Left ventricle myocardium superior (tissue), 1 donor: ENCODE measurements at regions not wholly inside any gene's neighbourhood (a gene's known extent, or its start where the extent isn't known, plus 50 kb on each side); places are given as distances from the start of the nearest gene placed in this dataset.
"Not testable (repeated sequence)": the region's sequence is repeated elsewhere in the genome, so short reads cannot be mapped to it uniquely, and the experiment has no call there.

Experiments used
- ATAC-seq: fragments of 200-7000 bp; cut with Tn5 transposase; one replicate; pipeline ENCODE4 v1.9.1; 2020; ENCODE audit warnings: mild to moderate bottlenecking, moderate library complexity
- DNase-seq: peaks from one replicate; pipeline ENCODE4 v3.0.0-alpha.2; 2020
- intact Hi-C: fragments of 100-400 bp; cut with micrococcal nuclease; formaldehyde crosslinking; loops from one replicate; pipeline ENCODE4 v1.11.0; 2022
- donor health status: DM: no; HTN: yes; CAD: no; lungs with severe emphysema.

GRCh38 chr13:38283346-38283745, 66.3 kb upstream of the UFM1 start:
- intact Hi-C loops, result no loop called here
- DNase-seq (no peak), ATAC-seq (no peak)

DNA sequence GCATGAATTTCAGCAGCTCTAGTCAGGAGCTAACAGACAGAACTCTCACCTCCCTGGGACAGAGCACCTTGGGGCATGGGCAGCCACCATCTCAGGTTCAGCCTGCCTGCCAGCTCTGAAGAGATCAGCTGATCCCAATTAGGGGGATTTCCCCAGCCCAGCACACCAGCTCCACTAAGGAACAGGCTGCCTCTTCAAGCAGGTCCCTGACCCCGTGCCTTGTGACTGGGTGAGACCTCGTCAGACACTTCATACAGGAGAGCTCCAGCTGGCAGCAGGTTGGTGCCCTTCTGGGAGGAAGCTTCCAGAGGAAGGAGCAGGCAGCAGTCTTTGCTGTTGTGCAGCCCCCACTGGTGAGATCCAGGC, 84.5 kb upstream of the UFM1 start:
- intact Hi-C loops, result no loop called here
- DNase-seq (no peak), ATAC-seq (peak; percentile 57)

DNA sequence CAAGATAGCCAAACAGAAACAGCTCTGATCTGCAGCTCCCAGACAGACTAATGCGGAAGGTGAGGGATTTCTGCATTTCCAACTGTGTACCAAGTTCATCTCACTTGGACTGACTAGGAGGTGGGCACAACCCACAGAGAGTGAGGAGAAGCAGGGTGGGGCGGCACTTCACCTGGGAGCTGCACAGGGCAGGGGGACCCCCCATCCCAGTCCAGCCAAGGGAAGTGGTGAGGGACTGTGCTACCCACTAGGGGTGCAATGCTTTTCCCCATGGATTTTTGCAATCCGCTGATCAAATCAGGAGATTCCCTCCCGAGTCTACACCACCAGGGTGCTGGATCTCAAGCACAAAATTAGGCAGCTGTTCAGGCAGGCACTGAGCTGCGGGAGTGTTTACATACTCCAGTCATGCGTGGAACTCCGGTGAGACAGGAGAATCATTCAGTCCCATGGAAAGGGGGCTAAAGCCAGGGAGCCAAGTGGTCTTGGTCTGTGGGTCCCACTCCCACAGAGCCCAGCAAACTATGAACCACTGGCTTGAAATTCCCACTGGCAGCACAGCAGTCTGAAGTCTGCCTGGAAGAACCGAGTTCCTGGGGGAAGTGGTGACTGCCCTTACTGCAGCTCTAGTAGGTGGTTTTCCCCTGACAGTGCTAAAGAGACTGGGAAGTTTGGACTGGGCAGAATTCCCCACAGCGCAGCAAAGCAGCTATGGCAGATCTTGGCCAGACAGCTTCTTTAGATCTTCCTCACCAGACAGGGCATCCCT, 85.1 kb upstream of the UFM1 start:
- no peak for ATAC-seq
- DNase-seq, result no peak
- intact Hi-C loops, result no loop called here

DNA sequence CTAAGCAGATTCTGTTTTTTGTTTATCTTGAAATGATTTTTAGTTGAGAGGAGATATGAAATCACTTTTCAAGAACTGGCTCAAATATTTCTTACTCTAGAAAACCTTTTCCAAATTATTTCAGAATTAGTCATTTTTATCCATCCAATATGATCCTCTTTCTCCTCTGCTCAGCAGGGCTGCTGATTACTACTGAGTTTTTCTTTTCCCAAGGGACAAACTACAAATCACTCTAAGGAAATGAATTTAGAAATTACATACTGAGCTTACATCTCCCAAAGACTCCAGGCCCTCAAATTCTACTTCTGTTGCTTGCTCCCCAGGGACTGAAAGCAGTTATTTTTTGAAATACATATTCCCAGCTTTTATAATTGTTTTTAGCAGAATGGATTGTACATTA, 87.4 kb upstream of the UFM1 start:
- ATAC-seq (no peak), DNase-seq (no peak)
- intact Hi-C loops, result no loop called here

DNA sequence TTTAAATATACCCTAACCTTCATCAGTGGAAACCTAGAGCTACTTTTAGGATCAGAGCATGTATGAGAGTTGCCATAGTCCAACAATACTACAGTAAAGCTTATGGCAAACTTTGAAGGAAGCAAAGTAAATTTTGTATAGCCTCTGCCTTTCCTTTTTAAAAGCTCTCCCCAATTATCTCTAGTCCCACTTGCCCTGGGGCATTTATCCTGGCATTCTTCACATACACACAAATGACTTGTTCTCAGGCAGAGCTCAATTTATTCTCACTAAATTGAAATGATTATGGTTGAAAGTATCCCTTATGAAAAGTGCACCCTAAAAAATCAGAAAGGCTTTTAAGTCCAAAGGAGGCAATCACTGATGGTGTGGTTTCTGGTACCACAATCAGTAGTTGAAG, 94.1 kb upstream of the UFM1 start:
- ATAC-seq (no peak), DNase-seq (no peak)
- intact Hi-C loops, result no loop called here

DNA sequence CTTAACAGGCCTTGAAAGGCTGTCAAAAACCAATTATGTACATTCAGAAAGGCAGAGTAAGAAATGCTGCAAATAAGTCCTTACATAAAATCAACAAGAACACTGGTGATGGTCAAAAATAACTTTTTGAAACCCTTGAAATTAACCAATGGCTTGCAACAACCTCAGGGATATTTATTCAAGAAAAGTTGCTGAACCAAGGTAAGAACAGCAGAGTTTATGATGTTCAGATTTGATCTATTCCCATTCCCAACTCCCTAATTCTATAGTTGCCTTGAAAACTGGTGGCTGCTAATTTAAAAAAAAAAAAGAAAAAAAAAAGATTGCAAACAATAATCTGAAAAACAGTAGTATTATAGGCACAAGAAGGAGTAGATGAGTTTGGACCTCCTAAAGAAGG, 109.8 kb upstream of the UFM1 start:
- DNase-seq (no peak), ATAC-seq (no peak)
- intact Hi-C loops, result no loop called here

GRCh38 chr13:38228322-38228721, 121.3 kb upstream of the UFM1 start:
- ATAC-seq (no peak), DNase-seq (no peak)
- intact Hi-C loops, result no loop called here

DNA sequence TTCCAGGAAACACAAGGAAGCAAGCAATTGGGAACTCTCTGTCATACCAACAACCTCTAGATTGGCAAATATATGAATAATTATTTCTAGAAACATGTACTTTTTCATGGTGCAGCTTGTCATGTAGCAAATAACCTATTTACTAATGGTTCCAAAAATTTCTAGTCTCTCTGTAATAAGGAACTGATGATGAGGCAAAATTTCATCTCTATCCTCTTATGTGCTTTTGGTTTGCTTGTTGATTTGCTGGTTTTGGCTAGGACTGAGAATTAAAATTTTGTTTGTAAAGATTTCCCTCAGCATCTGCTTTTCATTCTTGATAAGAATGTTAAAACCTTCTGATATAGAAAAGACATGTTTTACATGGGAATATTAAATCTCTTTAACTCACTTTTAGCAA, 123.2 kb upstream of the UFM1 start:
- intact Hi-C loops, result no loop called here
- ATAC-seq, result no peak
- DNase-seq, result no peak

DNA sequence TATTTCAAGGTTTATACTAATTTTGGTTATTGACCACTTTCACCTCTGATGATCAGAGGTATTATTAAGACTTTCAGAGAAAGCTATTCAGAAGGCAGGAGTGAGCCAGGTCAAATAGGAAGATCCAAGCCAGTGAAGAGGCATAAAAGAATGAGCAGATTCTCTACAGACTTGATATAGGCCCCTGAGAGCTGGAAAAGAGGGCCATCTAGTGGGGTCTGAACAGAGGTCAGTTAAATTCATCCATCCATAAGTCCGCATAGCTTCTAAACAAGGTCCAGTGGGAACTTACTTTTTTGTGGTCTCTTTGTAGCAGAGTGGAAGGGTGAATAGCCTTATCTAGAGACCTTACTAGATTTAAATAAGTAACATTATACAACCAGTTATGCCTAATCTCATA, 126.6 kb upstream of the UFM1 start:
- no peak for DNase-seq
- intact Hi-C loops, result no loop called here

DNA sequence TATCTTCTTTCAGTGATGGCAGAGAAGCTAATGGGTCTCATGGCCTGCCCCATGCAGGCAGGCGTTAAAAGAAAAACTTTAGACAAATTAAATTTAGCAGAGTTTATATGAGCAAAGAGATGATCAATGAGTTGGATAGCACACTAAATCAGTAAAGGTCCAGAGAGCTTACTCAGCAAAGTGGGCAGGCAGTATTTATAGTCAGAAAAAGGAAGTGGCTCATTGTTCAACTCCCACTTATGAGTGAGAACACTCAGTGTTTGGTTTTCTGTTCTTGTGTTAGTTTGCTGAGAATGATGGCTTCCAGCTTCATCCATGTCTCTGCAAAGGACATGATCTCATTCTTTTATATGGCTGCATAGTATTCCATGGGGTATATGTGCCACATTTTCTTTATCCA, 128.5 kb upstream of the UFM1 start:
- DNase-seq, intact Hi-C loops, ATAC-seq: not testable (repeated sequence)

More for the DNA sequence above, 126.6 kb upstream of the UFM1 start:
- no peak for ATAC-seq

GRCh38 chr13:38216181-38216580, 133.5 kb upstream of the UFM1 start:
- no peak for ATAC-seq
- no peak for DNase-seq
- intact Hi-C loops, result no loop called here

GRCh38 chr13:38213314-38213713, 136.3 kb upstream of the UFM1 start:
- intact Hi-C loops, result no loop called here
- ATAC-seq, result no peak

DNA sequence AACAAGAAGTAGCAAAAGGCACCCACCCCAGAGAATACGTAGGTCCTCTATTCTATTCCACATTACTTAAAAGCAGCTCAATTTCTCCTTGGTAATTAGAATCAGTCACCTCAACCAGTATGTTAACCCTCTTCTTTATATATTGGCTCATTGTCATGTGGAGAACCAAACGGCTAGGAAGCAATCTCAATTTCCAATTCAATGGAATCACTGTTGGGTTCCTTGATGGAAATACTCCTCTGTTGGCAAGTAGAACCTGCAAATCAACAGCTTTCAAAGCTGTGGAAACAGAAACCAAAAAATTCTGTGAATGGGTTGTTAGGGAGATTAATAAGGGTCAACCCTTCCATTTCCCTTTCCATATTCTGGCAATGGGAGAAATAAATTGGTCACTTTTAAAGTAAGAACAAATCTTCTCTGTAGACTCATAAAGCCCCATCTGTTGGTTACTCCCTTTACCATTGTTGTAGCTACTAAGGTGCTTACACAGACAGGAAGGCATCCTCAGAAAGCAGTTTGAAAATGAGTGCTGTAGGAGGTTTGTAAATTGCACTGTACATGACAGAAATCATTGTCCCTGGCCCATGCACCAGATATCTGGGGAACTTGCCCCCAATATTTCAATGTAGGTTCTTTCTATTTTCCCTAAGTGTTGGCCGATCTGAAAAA, 138.6 kb upstream of the UFM1 start:
- ATAC-seq (no peak), DNase-seq (no peak)
- intact Hi-C loops, result no loop called here

More at GRCh38 chr13:38213314-38213713, 136.3 kb upstream of the UFM1 start:
- DNase-seq, result no peak

DNA sequence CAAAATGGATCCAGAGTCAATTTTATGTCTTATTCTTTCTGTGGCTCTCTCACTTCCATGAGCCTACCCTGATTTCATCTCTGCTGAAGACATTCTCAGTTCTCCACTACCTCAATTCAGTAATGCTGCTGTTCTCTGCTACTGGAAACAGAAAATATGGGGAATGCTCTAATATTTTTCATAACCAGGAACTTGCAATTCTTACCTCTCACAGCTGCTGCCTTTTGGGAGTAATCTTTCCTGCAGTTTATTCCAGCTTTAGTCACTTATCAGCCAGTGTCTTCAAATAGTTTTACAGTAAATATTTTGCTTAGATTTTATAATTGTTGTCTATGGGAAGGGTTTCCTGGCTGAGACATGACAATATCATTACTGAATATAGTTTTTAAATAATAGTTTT, 145.1 kb upstream of the UFM1 start:
- DNase-seq (no peak), ATAC-seq (no peak)
- intact Hi-C loops, result no loop called here

DNA sequence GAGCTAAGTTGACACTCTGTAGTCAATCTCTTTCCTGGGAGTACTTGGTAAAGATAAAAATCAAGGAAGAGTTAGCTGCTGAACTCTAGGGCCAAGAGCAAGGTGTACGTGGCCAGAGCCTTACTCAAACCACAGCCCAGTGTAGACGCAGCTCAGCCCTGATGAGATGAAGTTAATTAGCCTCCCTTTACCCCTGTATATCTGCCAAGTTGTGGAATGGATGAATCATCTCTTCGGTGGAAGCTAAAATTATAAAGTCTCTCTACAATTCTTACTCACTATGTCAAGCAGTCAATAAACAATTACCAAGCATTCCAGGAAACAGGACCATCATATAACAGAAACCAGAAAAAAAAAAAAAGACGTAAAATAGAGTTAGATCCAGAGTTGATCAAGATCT, 146.9 kb upstream of the UFM1 start:
- intact Hi-C loops, result no loop called here
- ATAC-seq (no peak), DNase-seq (no peak)

- DNase-seq (no peak), ATAC-seq (no peak)
- intact Hi-C loops, result no loop called here
These were observed 158.6 kb upstream of the UFM1 start for GRCh38 chr13:38191016-38191415.

DNA sequence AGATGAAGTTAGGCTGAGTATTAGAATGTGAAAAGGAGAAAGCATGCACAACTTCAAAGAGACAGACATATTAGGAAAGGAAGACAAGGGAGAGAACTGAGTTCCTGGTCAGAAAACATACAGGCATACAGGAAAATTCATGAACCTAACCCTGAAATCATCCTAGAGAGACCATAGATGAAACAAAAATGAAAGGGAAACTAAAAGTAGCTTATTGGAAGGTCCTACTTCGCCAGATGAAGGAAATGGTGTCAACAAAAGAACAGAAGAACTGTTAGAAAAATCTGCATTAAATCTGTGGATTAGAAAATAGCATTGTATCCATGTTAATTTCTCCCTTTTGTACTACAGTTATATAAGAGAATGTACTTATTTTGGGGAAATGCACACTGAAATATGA, 169.0 kb upstream of the UFM1 start:
- ATAC-seq, result no peak
- intact Hi-C loops, result no loop called here
- DNase-seq, result no peak

DNA sequence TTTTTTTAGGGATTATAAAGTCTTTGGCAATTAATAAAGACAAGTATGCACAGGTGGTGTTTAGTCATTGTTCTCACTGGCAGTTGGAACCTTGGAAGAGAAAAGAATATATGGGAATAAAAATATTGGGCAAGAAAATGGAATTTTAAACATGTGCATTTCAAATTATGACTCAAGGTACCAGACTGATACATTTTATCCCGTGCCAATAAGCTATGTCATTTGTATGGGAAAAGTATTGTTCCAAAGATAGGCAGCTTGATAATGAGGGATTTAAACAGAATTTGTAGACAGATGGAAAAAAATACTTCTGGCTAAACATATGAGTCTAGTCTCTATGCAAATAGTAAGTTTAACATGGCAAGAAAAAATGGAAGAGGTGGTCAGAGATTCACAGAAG, 169.5 kb upstream of the UFM1 start:
- ATAC-seq (no peak), DNase-seq (no peak)
- intact Hi-C loops, result no loop called here

DNA sequence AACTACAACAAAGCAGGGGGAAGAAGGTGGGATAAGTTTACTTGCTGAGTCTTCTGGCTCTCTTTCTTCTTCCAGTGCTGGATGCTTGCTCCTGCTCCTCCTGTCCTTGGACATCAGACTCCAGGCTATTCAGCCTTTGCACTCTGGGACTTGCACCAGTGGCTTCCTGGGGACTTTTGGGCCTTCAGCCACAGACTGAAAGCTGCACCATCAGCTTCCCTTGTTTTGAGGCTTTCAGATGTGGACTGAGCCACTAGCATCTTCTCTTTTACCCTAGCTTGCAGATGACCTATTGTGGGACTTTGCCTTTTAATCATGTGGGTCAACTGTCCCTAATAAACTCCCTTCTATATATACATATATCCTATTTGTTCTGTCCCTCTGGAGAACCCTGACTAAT, 173.0 kb upstream of the UFM1 start:
- intact Hi-C loops, result no loop called here
- ATAC-seq (no peak), DNase-seq (no peak)

DNA sequence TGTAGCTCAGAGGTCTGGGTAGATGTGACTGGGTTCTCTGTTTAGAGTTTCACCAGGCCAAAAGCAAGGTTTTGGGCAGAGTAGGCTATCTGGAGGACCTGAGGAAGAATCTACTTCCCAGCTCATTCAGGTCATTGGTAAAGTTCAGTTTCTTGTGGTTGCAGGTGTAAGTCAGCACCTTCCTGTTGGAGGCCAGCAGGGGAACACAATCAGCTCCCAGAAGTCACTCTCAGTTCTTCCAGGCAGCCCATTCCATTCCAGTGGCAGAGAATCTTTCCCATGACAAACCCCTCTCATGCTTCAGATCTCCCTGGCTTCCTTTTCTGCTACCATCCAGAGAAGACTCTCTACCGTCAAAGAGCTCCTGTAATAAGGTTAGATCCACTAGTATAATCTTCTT, 176.2 kb upstream of the UFM1 start:
- no peak for DNase-seq
- no peak for ATAC-seq
- intact Hi-C loops, result no loop called here

DNA sequence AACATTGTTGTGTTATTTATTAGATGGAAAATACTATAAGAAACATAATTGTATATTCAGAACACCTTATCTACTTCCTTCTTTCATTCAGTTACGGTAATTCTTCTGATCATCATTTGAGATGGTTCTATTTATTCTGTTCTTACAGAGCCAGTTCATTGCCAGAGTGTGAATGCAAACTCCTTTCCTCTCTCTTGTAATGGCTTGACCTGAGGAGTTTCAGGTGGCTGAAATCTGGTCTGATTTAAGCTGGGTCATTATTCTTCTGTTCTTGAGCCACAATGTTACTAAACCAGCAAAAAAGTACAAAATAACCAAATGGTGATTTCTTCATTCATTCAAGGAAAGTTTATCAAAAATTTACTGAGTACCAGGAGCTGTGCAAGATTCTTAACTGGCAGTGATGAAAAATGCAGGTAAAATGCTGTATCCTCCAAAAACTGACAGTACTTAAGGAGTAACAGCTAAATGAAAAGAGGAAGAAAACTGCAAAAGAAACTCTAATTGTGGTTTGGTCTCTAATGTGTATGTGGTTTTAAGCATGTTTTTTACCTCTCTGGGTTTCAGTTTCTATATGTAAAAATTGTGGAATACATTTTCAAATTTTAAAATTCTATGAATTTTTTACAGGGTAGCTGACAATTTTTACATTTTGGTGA, 182.4 kb upstream of the UFM1 start:
- DNase-seq, result no peak
- intact Hi-C loops, result no loop called here
- no peak for ATAC-seq
